ENCODE measurements at regions not wholly inside any gene's neighbourhood (a gene's known extent, or its start where the extent isn't known, plus 50 kb on each side); places are given as distances from the start of the nearest gene placed in this dataset.
"Not testable (repeated sequence)": the region's sequence is repeated elsewhere in the genome, so short reads cannot be mapped to it uniquely, and the experiment has no call there.

DNA sequence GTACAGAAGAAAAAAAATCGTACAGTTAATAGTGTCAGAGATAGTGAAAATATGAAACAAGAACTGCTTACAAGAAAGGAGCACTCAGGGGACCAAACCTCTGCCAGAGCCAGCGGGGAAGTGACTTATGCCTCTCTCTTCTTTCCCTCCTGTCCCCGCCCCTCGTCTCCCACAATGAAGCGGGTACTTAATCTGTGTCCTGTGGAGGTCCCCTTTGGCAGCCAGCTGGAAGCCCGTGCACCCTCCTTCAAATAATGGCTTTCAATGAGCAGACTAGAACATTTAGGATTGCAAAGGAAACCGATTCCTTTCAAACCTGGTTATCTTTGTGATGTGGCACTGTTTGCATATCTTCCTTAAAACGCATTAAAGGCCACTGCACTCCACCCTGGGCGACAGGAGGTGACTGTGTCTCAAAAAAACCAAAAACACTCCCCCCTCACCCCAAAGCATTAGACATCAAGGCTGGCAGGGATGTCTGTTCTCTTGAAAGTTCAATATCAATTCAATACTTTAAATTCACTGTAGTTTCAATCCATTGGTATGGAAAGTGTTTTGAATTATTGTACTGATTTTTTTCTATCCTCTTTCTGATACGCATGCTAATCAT is 51.7 kb downstream of the PPIAL4C start:
- not testable (repeated sequence) for H3K4me3 ChIP-seq; H3K36me3 ChIP-seq; H3K9me3 ChIP-seq; ATAC-seq (ENCODE audit: low FRiP score in 2 of 2); H3K27me3 ChIP-seq; DNase-seq; H3K4me1 ChIP-seq
- peak overlapping the region in 3 of 4 donors; percentile 86 to 95 (median 91) for H3K27ac ChIP-seq
- 42 to 55% methylated on average over 4 to 5 of the region's 10 CpGs for WGBS, 2 donors

DNA sequence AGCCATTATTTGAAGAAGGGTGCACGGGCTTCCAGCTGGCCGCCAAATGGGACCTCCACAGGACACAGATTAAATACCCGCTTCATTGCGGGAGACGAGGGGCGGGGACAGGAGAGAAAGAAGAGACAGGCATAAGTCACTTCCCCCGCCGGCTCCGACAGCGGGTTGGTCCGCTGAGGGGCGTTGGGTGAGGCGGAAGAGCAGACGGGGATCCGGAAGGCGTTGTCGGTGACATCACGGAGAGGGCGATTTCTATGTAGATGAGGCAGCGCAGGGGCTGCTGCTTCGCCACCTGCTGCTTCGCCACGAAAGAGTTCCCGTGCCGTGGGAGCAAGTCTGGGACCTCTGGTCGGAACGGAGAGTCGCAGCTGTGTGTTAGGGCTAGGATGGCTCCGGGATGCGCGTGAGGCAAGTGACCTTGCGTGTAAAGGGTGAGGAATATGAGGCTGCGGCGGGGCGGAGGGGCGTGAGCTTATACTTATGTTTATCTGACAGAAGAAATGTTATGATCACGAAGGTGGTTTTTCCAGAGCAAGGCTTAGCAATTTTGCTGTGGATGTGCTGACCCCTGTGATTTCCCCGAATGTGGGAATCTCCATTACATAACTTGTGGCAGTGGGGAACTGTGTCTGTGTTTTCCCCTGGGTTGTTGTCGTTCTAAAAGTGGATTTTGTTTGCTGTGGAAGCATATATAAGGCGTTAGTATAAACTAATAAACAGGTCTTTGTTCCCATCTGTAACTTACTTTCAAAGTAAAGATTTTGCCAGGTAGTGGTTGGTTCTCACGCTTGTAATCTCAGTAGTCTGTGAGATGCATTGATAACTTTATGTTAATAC is 52.9 kb downstream of the PPIAL4C start:
- ATAC-seq (ENCODE audit: low FRiP score in 2 of 2) (peak; percentile 97), DNase-seq (peak; percentile 94)
- Histone ChIP-seq H3K27ac (peak overlapping the region; percentile 86 to 95 (median 92)), H3K4me3 (peak overlapping the region; percentile 20 to 54 (median 43))
- H3K27me3 ChIP-seq, H3K4me1 ChIP-seq, H3K36me3 ChIP-seq, H3K9me3 ChIP-seq: not testable (repeated sequence)
- WGBS, 2 donors: 0 to 1% methylated on average over 37 to 41 of the region's 41 CpGs
- TF ChIP-seq, protein P1, sequence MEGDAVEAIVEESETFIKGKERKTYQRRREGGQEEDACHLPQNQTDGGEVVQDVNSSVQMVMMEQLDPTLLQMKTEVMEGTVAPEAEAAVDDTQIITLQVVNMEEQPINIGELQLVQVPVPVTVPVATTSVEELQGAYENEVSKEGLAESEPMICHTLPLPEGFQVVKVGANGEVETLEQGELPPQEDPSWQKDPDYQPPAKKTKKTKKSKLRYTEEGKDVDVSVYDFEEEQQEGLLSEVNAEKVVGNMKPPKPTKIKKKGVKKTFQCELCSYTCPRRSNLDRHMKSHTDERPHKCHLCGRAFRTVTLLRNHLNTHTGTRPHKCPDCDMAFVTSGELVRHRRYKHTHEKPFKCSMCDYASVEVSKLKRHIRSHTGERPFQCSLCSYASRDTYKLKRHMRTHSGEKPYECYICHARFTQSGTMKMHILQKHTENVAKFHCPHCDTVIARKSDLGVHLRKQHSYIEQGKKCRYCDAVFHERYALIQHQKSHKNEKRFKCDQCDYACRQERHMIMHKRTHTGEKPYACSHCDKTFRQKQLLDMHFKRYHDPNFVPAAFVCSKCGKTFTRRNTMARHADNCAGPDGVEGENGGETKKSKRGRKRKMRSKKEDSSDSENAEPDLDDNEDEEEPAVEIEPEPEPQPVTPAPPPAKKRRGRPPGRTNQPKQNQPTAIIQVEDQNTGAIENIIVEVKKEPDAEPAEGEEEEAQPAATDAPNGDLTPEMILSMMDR (IDR thresholded peaks at IDR 0.05): peak in 1 of 6 experiments; percentile 7
- TF ChIP-seq POLR2AphosphoS5 (IDR thresholded peaks at IDR 0.05) (peak; percentile 75 to 79), POLR2A (IDR thresholded peaks at IDR 0.05) (peak in 2 of 4 donors; percentile 59 to 75)

DNA sequence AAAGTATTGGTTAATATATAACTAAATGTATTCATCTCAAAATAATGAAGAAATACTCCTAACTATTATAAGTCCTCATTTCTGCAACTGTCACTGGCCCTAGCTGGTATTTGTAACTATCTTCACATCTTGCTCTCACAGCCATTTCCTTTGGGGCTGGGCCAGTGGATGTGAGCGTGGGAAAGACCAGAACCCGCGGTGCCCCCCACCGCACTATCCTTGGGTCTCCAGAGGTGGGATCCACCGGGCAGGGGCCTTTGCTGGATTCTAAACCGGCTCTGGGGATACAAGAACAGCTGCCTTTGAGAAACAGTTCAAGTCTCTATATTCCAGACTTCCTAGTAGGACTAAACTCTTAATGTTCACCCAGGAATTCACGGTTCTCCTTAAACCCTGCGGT is 54.8 kb downstream of the PPIAL4C start:
- not testable (repeated sequence) for H3K27ac ChIP-seq, H3K27me3 ChIP-seq, H3K4me3 ChIP-seq

DNA sequence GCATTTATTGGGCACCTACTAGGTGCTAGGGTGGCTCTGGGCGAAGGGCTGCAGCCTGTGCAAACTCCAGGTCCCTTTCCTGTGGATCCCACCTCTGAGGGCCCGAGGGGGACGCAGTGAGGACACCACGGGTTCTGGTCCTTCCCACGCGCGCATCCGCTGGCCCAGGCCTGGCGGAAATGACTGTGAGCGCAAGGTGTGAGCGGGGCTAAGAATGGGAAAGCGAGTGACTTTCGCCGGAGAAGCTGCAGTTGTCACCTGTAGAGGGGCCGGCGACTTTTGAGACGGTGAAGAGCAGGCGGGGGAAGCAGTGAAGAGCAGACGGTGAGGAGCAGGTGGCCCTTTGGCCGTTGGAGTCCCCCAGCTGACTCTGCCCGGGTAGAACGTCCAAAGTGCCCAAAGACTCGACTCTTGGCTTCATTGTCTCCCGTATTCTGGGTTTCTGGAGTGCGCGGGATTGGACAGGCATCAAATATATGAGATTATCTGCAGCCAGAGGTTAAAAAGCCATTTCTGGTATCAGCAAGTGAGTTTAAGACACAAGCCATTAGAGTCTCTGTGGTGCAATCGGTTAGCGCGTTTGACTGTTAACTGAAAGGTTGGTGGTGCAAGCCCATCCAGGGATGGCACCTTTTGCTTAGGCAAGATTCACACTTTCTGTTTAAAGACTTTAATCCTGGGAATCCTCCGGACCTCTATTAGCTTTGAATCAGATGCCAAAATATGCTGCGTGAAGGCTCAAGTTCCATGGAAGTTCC is 55.4 kb downstream of the PPIAL4C start:
- H3K4me1 ChIP-seq; H3K4me3 ChIP-seq; ATAC-seq (ENCODE audit: low FRiP score in 2 of 2); H3K27ac ChIP-seq; H3K27me3 ChIP-seq; H3K36me3 ChIP-seq; H3K9me3 ChIP-seq: not testable (repeated sequence)
- peak in 1 of 2 donors; percentile 74 for DNase-seq
- 80 to 94% methylated on average over 20 to 25 of the region's 31 CpGs for WGBS, 2 donors

More for the DNA sequence above, 54.8 kb downstream of the PPIAL4C start:
- peak in 1 of 2 donors; percentile 17 for DNase-seq
- 78 to 92% methylated on average over 2 to 8 of the region's 8 CpGs for WGBS, 2 donors
- not testable (repeated sequence) for H3K4me1 ChIP-seq; H3K9me3 ChIP-seq; ATAC-seq (ENCODE audit: low FRiP score in 2 of 2); H3K36me3 ChIP-seq

DNA sequence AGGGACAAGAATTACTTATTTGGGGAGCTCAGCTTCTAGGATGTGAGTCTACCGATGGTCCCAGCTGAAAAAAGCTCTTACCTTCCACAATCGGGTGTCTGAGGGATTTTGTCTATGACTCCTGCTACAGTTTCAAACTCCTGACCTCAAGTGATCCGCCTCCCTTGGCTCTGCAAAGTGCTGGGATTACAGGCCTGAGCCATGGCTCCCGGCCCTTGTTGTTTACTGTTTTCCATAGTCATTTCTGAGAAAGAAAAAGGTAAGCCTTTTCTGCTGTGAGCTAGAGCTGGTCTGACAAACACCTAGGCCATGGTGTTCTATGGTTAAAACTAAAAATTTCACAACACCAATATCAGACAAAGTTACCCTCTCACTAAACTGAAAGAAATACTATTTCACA is 57.5 kb downstream of the PPIAL4C start:
- ATAC-seq (ENCODE audit: low FRiP score in 2 of 2); DNase-seq; H3K9me3 ChIP-seq; H3K27me3 ChIP-seq; H3K4me1 ChIP-seq; H3K36me3 ChIP-seq; H3K4me3 ChIP-seq: not testable (repeated sequence)
- WGBS, 2 donors: 66 to 73% methylated on average over 4 of the region's 4 CpGs
- H3K27ac ChIP-seq: peak overlapping the region in 1 of 4 donors; percentile 30

DNA sequence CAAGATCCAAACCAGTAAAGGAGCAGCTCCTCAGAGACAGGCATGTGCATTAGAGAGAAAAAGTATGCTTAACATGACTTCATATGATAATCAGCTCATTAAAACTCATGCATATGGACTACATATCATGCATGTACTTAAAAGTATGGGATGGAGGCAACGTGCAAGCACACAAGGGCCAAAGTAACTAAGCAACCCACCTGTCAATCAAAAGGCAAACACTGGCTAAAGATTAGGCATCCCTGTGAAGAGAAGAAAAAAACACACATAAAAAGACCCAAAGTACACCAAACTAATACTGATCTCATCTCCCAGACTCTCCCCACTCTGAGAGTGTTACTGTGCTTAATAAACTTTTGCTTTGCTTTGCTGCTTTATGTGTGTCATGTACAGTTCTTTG is 61.2 kb downstream of the PPIAL4C start:
- H3K27me3 ChIP-seq; H3K9me3 ChIP-seq; H3K4me1 ChIP-seq; H3K27ac ChIP-seq; H3K4me3 ChIP-seq; H3K36me3 ChIP-seq; ATAC-seq (ENCODE audit: low FRiP score in 2 of 2); DNase-seq: not testable (repeated sequence)
- 69 to 90% methylated on average over 1 of the region's 1 CpG for WGBS, 2 donors

DNA sequence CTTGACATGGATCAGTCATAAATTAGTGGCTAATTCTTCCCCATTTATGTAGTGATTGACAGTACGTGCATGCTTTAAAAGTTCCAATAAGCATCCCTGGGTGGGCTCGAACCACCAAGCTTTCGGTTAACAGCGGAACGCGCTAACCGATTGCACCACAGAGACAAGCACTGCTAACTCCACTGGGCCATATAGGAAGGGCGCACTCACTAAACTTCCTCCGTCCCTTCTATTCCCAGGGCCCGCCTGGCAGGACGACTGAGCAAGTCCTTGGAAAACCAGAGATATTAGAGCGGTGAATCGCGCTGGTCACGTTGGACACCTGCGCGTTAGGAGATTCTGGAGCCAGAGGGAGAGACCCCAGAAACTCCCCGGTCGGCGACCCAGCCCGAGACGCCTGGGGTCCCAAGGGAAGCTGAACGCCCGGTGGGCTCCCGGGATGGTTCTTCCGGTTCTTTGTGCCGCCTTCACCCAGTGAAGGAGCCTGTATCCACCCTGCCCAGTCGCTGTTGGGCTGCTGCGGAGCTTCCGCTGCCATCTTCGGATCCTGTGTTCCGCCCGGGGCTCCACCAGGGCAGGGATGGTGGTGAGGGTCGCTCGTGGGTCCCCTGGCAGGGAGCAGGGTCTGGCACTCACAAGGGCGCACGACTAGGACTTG is 62.8 kb downstream of the PPIAL4C start:
- not testable (repeated sequence) for H3K27me3 ChIP-seq, H3K36me3 ChIP-seq, H3K9me3 ChIP-seq, H3K4me1 ChIP-seq
- peak in 1 of 2 donors; percentile 56 for ATAC-seq (ENCODE audit: low FRiP score in 2 of 2)
- peak overlapping the region in 3 of 4 donors; percentile 41 to 50 (median 46) for H3K4me3 ChIP-seq
- peak overlapping the region in 1 of 4 donors; percentile 67 for H3K27ac ChIP-seq
- peak; percentile 36 to 50 for DNase-seq
- 0 to 6% methylated on average over 1 to 24 of the region's 37 CpGs for WGBS, 2 donors

DNA sequence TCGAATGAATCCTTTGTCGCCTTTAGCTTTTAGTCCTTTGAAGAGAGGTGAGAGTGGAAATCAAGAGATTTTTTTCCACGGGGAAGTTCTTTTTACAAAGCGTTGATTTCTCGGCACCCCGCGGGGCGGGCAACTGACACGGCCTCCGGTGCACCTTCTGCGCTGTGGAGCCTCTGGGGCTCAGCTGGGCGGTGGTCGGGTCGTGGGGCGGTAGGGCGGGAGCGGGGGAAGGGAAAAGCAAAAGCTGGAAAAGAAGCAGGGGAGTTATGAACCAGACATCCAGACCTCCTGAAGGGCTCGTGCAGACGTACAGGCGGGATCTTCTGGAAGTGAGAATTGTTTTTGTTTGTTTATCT is 63.3 kb downstream of the PPIAL4C start:
- peak overlapping the region in 3 of 4 donors; percentile 41 to 50 (median 46) for H3K4me3 ChIP-seq
- peak; percentile 37 to 82 for DNase-seq
- H3K27me3 ChIP-seq; H3K9me3 ChIP-seq; H3K4me1 ChIP-seq; ATAC-seq (ENCODE audit: low FRiP score in 2 of 2); H3K36me3 ChIP-seq: not testable (repeated sequence)
- peak overlapping the region in 1 of 4 donors; percentile 67 for H3K27ac ChIP-seq
- 9 to 15% methylated on average over 8 to 11 of the region's 20 CpGs for WGBS, 2 donors

DNA sequence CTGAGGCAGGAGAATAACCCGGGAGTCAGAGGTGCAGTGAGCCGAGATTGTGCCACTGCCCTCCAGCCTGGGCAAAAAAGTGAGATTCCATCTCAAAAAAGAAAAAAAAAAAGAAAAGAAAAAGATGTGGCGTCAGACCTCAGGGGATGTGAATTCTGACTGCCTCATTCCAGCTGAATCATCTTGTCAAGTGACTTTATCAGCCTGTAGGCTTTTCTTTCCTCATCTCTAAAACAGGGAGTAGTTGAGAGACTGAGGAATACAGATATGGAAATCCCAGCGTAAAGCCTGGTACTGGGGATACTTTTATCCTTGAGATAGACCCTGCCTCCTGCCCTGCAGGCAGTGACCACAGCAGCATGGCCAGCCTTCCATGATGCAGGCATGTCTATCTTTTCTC is 74.1 kb downstream of the PPIAL4C start:
- not testable (repeated sequence) for H3K36me3 ChIP-seq, H3K9me3 ChIP-seq, H3K4me1 ChIP-seq, H3K27me3 ChIP-seq, DNase-seq, H3K4me3 ChIP-seq, H3K27ac ChIP-seq
- 88 to 94% methylated on average over 3 to 4 of the region's 4 CpGs for WGBS, 2 donors
- peak in 1 of 2 donors; percentile 40 for ATAC-seq (ENCODE audit: low FRiP score in 2 of 2)

DNA sequence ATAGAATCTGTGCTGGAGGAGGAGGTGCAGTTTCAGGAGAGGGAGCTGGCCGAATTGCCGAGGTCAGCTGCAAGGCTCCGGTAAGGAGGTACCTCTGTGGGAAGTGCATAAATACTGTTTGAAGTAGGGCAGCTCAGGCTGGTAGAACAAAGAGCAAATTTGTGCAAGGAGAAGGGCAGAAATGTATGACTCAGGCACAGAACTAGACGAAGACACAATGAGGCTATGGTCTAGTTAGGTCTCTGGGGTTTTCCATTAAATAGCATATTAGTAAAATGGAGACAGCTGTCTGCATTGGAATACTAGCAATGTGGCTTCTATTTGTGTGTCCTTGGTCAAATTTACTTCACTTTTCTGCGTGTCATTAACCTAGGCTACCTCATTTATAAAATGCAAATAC is 74.5 kb downstream of the PPIAL4C start:
- WGBS, 2 donors: 68 to 74% methylated on average over 2 of the region's 5 CpGs
- DNase-seq, H3K4me1 ChIP-seq, H3K9me3 ChIP-seq, H3K4me3 ChIP-seq, H3K27ac ChIP-seq, H3K27me3 ChIP-seq, H3K36me3 ChIP-seq: not testable (repeated sequence)
- ATAC-seq (ENCODE audit: low FRiP score in 2 of 2): peak in 1 of 2 donors; percentile 38

DNA sequence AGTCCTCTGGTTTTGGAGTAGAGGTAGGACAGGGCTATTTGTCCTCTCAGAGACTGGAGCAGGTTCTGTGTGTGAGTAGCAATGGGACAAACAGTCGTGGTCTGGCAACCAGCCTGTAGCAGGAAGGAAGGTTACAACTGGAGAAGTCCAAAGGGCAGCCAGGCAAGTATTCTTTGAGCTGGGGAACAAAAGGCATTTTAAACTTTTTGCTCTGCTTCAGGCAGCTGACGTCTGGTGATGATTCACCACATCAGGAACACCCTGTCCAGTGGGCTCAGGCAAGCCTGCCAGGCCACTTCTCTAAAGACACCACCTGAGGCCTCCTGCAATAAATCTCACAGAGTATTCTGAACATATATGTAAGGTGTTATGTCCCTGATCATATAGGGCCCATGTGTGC is 81.0 kb downstream of the PPIAL4C start:
- not testable (repeated sequence) for H3K36me3 ChIP-seq, H3K4me1 ChIP-seq, H3K9me3 ChIP-seq, H3K27ac ChIP-seq, H3K4me3 ChIP-seq, H3K27me3 ChIP-seq
- ATAC-seq (ENCODE audit: low FRiP score in 2 of 2) (peak in 1 of 2 donors; percentile 36), DNase-seq (peak in 1 of 2 donors; percentile 34)
- whole genome bisulfite sequencing, 2 donors: 50% methylated on average over 2 of the region's 2 CpGs; no CpG with 5 or more reads in 1 of the 2 donors
